Heart right ventricle (tissue), 16 donors: ENCODE measurements at regions not wholly inside any gene's neighbourhood (a gene's known extent, or its start where the extent isn't known, plus 50 kb on each side); places are given as distances from the start of the nearest gene placed in this dataset.

ENCODE experiments used
- ATAC-seq, 8 donors: fragments of 200-7000 bp; cut with Tn5 transposase; one replicate each; pipeline ENCODE4 v1.9.1; 2020; ENCODE audit warnings: mild to moderate bottlenecking in 8 of 8, moderate library complexity in 8 of 8, moderate number of reproducible peaks in 1 of 8
- DNase-seq, 2 donors: peaks; one replicate each; pipeline ENCODE4 v3.0.0-alpha.2; 2020
- H3K27ac ChIP-seq, 10 donors: fragments of 200-600 bp; sonication (generic) in 2 of 10; one replicate each; pipeline versions ENCODE4 v1.5.0 to v1.8.0; 2020 to 2022; ENCODE audit warnings: mild to moderate bottlenecking in 3 of 10
- H3K27me3 ChIP-seq, 7 donors: fragments of 200-600 bp; one replicate each; pipeline ENCODE4 v1.8.0; 2021 to 2022; ENCODE audit warnings: mild to moderate bottlenecking in 2 of 7
- H3K36me3 ChIP-seq, 9 donors: fragments of 200-600 bp; sonication (generic) in 1 of 9; one replicate each; pipeline versions ENCODE4 v1.5.0 to v1.8.0; 2020 to 2022; ENCODE audit warnings: mild to moderate bottlenecking in 2 of 9
- H3K4me1 ChIP-seq, 9 donors: fragments of 200-600 bp; sonication (generic) in 1 of 9; one replicate each; pipeline versions ENCODE4 v1.5.0 to v1.8.0; 2020 to 2022; ENCODE audit warnings: mild to moderate bottlenecking in 4 of 9
- H3K4me3 ChIP-seq, 10 donors: fragments of 200-600 bp; sonication (generic) in 2 of 10; one replicate each; pipeline versions ENCODE4 v1.5.0 to v1.8.0; 2020 to 2022; ENCODE audit warnings: mild to moderate bottlenecking in 7 of 10, moderate library complexity in 2 of 10
- H3K9me3 ChIP-seq, 11 donors: fragments of 200-600 bp in 10 of 11; sonication (generic) in 2 of 11; one replicate each; pipeline versions ENCODE4 v1.5.0 to v1.8.0; 2013 to 2022; ENCODE audit warnings: mild to moderate bottlenecking in 2 of 11, control low read depth in 1 of 11, moderate library complexity in 1 of 11
- WGBS, 2 donors: extraction: QIAGEN DNeasy Blood & Tissue Kit; methylation state at CpG; one replicate each; pipeline ENCODE4 v1.1.7; 2013; ENCODE audit warnings: inconsistent platforms in 1 of 2; 5-methylcytosine and 5-hydroxymethylcytosine counted together
- intact Hi-C, 10 donors: fragments of 100-400 bp; cut with DNase I; formaldehyde crosslinking; loops; one replicate each; pipeline versions ENCODE4 v1.11.1 to v1.14.2; 2022
- TF ChIP-seq, protein P1 (sequence below), 9 donors: fragments of 200-600 bp; sonication (generic) in 2 of 9; IDR thresholded peaks; one replicate each; pipeline versions ENCODE4 v1.5.0 to v1.8.0; 2021 to 2022; ENCODE audit warnings: antibody characterized with exemption in 9 of 9, mild to moderate bottlenecking in 5 of 9, moderate library complexity in 1 of 9
- donor health status: Arrhythmogenic right ventricular cardiomyopathy.
- donor health status: ischemic (EF 13 %, LVEDD 7.1; RV severe dilation, severe dysfunction).
- donor health status: healthy with polysubstance abuse.
- donor health status: DM: no; HTN: yes; CAD: no.
- donor health status: DM: no; HTN: no; CAD: no.
- donor health status: ischemic (EF 25% LVEDD 6.9; RV normal size, moderate dysfunction).
- donor health status: ischemic (EF 25% LVEDD 5.7; RV mildly dilated, moderate dysfunction).
- donor health status: healthy.
- donor health status: DM: yes; HTN: yes; CAD: no.
- donor health status: Ischemic cardiomyopathy.
- donor health status: ischemic (EF 35%, LVEDD 5.7; RV mildly dilated, moderate dysfunction).
- donor health status: nonischemic (EF 11% LVEDD 7.7; RV severe dilation, severe dysfunction).
- donor health status: DM: yes; HTN: yes; CAD: no.
- donor health status: PGD.
- donor health status: ischemic (EF 29% LVEDD 5.4; RV normal size, mild dysfunction).
- donor health status: nonischemic (EF 23%, LVEDD 6.1; RV moderate dilation, normal function).

GRCh38 chrX:33989936-33990335 is 142.2 kb downstream of the FAM47A start:
- no peak overlapping the region for H3K27ac ChIP-seq
- 70 to 77% methylated on average over 4 of the region's 4 CpGs for WGBS, 2 donors
- H3K36me3 ChIP-seq = no peaks in the 10 kb centered on the region
- ATAC-seq (no peak), DNase-seq (no peak)
- no peaks in the 10 kb centered on the region for H3K4me1 ChIP-seq
- H3K9me3 ChIP-seq = peaks cover 0 to 6% (median 0%) of the 10 kb centered on the region in 11 donors
- TF ChIP-seq, protein P1, sequence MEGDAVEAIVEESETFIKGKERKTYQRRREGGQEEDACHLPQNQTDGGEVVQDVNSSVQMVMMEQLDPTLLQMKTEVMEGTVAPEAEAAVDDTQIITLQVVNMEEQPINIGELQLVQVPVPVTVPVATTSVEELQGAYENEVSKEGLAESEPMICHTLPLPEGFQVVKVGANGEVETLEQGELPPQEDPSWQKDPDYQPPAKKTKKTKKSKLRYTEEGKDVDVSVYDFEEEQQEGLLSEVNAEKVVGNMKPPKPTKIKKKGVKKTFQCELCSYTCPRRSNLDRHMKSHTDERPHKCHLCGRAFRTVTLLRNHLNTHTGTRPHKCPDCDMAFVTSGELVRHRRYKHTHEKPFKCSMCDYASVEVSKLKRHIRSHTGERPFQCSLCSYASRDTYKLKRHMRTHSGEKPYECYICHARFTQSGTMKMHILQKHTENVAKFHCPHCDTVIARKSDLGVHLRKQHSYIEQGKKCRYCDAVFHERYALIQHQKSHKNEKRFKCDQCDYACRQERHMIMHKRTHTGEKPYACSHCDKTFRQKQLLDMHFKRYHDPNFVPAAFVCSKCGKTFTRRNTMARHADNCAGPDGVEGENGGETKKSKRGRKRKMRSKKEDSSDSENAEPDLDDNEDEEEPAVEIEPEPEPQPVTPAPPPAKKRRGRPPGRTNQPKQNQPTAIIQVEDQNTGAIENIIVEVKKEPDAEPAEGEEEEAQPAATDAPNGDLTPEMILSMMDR (IDR thresholded peaks at IDR 0.05) = no peak
- intact Hi-C loops = no loop called here
- no peak overlapping the region for H3K4me3 ChIP-seq
- no peaks in the 10 kb centered on the region for H3K27me3 ChIP-seq

GRCh38 chrX:33987458-33987857 is 144.7 kb downstream of the FAM47A start:
- no peaks in the 10 kb centered on the region for H3K27me3 ChIP-seq
- H3K4me1 ChIP-seq = no peaks in the 10 kb centered on the region
- H3K4me3 ChIP-seq = no peak overlapping the region
- ATAC-seq (no peak), DNase-seq (no peak)
- WGBS, 2 donors = 84 to 93% methylated on average over 4 of the region's 4 CpGs
- H3K36me3 ChIP-seq = no peaks in the 10 kb centered on the region
- TF ChIP-seq, protein P1 (IDR thresholded peaks at IDR 0.05) = no peak
- no peak overlapping the region for H3K27ac ChIP-seq
- H3K9me3 ChIP-seq = no peaks in the 10 kb centered on the region
- intact Hi-C loops = no loop called here

- DNase-seq = no peak
- WGBS, 2 donors = 81 to 85% methylated on average over 6 of the region's 6 CpGs
- Histone ChIP-seq H3K27me3 (no peaks in the 10 kb centered on the region), H3K36me3 (no peaks in the 10 kb centered on the region), H3K4me3 (no peak overlapping the region), H3K9me3 (peaks cover 0 to 16% (median 0%) of the 10 kb centered on the region in 11 donors), H3K4me1 (no peaks in the 10 kb centered on the region), H3K27ac (no peak overlapping the region)
- TF ChIP-seq, protein P1 (IDR thresholded peaks at IDR 0.05) = no peak
- intact Hi-C loops = no loop called here
- no peak for ATAC-seq
These were observed 157.4 kb downstream of the FAM47A start for GRCh38 chrX:33974676-33975075.

DNA sequence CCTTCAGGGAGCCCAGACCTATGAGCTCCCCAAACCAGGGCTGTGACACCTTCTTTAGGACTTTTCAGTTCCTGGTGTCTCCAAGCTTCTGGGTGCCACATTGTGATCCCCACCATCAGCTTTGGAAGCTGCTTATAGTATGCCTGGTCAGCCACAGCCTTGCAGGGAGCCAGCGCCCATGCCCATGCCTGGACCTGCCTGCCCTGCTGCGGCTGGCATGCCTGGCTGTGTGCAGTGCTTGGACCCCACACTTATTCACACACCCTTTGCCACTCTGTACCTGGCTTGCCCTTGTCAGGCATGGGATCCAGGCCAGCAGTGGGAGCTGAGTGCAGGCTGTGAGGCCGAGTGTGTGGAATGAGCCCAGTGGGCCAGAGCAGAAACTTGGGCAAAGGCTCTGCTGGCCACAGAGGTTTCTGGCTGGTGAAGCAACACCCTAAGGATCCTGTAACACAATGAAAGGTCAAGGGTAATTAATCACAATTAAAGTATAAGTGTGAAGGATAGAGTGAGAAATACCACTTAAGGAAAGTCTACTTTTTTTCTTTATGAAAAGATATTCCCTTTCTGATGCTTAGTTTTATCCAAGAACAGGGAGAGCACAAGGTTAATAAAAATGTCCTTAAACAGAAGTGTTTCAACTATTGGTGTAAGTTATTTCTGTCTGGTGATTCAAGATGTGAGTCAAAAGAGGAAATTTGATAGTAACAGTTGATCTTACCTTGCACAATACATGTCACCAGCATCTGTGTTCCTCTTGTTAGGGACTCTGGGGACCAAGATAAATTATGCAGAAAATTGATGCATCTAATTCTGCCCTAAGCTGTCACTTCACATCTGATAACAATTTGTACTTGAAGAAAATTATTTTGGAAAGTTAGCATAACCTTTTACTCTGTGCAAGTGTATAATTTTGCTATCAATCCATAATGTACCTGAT is 161.8 kb downstream of the FAM47A start:
- Histone ChIP-seq H3K4me1 (no peaks in the 10 kb centered on the region), H3K27me3 (no peaks in the 10 kb centered on the region), H3K4me3 (no peak overlapping the region), H3K27ac (no peak overlapping the region), H3K36me3 (no peaks in the 10 kb centered on the region), H3K9me3 (no peaks in the 10 kb centered on the region)
- 73 to 83% methylated on average over 2 to 3 of the region's 3 CpGs for WGBS, 2 donors
- DNase-seq (no peak), ATAC-seq (no peak)
- intact Hi-C loops = no loop called here
- TF ChIP-seq, protein P1 (IDR thresholded peaks at IDR 0.05) = no peak
